ENCODE measurements at regions not wholly inside any gene's neighbourhood (a gene's known extent, or its start where the extent isn't known, plus 50 kb on each side); places are given as distances from the start of the nearest gene placed in this dataset.

DNA sequence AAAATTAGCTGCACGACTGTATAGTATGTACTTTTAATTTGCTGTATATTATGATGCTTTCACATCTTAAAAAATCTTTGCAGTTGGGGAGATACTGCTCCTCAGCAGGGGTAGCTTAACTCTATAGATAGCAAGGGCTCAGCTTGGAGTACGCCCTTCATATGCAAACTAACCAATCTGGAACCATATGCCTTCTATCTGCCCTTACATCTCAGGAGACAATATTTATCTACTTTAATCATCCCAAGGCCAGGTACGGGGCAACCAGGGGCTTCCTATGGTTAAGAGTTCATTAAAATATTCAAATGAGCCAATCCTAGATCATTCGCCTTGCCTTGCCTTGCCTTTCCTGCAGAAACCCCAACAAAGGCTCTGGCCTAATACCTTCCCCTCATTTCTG lies 204.1 kb upstream of the ZBTB20 start:
- no peak for TF ChIP-seq EP300 (IDR thresholded peaks at IDR 0.05; ENCODE audit: low read depth)
- TF ChIP-seq, protein P1, sequence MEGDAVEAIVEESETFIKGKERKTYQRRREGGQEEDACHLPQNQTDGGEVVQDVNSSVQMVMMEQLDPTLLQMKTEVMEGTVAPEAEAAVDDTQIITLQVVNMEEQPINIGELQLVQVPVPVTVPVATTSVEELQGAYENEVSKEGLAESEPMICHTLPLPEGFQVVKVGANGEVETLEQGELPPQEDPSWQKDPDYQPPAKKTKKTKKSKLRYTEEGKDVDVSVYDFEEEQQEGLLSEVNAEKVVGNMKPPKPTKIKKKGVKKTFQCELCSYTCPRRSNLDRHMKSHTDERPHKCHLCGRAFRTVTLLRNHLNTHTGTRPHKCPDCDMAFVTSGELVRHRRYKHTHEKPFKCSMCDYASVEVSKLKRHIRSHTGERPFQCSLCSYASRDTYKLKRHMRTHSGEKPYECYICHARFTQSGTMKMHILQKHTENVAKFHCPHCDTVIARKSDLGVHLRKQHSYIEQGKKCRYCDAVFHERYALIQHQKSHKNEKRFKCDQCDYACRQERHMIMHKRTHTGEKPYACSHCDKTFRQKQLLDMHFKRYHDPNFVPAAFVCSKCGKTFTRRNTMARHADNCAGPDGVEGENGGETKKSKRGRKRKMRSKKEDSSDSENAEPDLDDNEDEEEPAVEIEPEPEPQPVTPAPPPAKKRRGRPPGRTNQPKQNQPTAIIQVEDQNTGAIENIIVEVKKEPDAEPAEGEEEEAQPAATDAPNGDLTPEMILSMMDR (IDR thresholded peaks at IDR 0.05) = no peak
- no peak for TF ChIP-seq POLR2AphosphoS5 (IDR thresholded peaks at IDR 0.05)
